ENCODE measurements at regions not wholly inside any gene's neighbourhood (a gene's known extent, or its start where the extent isn't known, plus 50 kb on each side); places are given as distances from the start of the nearest gene placed in this dataset.

- no peak for DNase-seq
Measured at GRCh38 chr14:76926521-76927251, 100.5 kb downstream of the LRRC74A start.

- no peak for DNase-seq
Measured at GRCh38 chr14:76925097-76925441, 98.9 kb downstream of the LRRC74A start.

GRCh38 chr14:76924371-76925096, 98.3 kb downstream of the LRRC74A start:
- peak; percentile 94 for DNase-seq

GRCh38 chr14:76923431-76924370, 97.5 kb downstream of the LRRC74A start:
- no peak for DNase-seq

- DNase-seq, result no peak
Measured at GRCh38 chr14:76922584-76922983, 96.4 kb downstream of the LRRC74A start.

- no peak for DNase-seq
Measured at GRCh38 chr14:76922092-76922491, 95.9 kb downstream of the LRRC74A start.

- DNase-seq, result no peak
Measured at GRCh38 chr14:76921088-76921399, 94.8 kb downstream of the LRRC74A start.

- no peak for DNase-seq
Measured at GRCh38 chr14:76920331-76921087, 94.3 kb downstream of the LRRC74A start.

- DNase-seq, result peak; percentile 93
Measured at GRCh38 chr14:76919431-76920330, 93.5 kb downstream of the LRRC74A start.

All from left kidney (tissue), 1 donor.